Prostate gland (tissue), 2 donors: ENCODE measurements at regions not wholly inside any gene's neighbourhood (a gene's known extent, or its start where the extent isn't known, plus 50 kb on each side); places are given as distances from the start of the nearest gene placed in this dataset.

Experiments used
- CTCF ChIP-seq, 4 experiments: fragments of 200-600 bp in 2 of 4; fragments of 450-650 bp in 2 of 4; sonication (generic) in 2 of 4; IDR thresholded peaks; 1 replicate in 3 of 4; 2 replicates in 1 of 4; pipeline ENCODE4 v1.5.1; 2016 to 2019; ENCODE audit warnings: antibody characterized with exemption in 4 of 4, mild to moderate bottlenecking in 2 of 4, moderate library complexity in 2 of 4
- POLR2AphosphoS5 ChIP-seq: sonication (generic); formaldehyde crosslinking; IDR thresholded peaks from one replicate; pipeline ENCODE4 v1.6.1; 2017; ENCODE audit warnings: antibody characterized with exemption

GRCh38 chr4:15144967-15145295 is 142.7 kb downstream of the CPEB2 start:
- TF ChIP-seq CTCF (IDR thresholded peaks at IDR 0.05) (no peak), POLR2AphosphoS5 (no peak)
